Retinal pigment epithelial cell (primary cell): ENCODE measurements at regions not wholly inside any gene's neighbourhood (a gene's known extent, or its start where the extent isn't known, plus 50 kb on each side); places are given as distances from the start of the nearest gene placed in this dataset.
A peak's percentile ranks its signal among the peaks of the same experiment; 100 is the strongest.

Experiments
- DNase-seq: peaks from one replicate; pipeline ENCODE4 v3.0.0-alpha.2; 2010; ENCODE audit warnings: low read depth
- H3K4me3 ChIP-seq: 2 replicates; pipeline ENCODE4 v1.5.1; 2011; ENCODE audit warnings: mild to moderate bottlenecking, low read length, control low read depth, moderate library complexity
- TF ChIP-seq, protein P1 (sequence below): conservative IDR thresholded peaks from 2 replicates; pipeline ENCODE4 v1.5.1; 2011; ENCODE audit warnings: low read depth, low read length, control low read depth, inconsistent platforms

DNA sequence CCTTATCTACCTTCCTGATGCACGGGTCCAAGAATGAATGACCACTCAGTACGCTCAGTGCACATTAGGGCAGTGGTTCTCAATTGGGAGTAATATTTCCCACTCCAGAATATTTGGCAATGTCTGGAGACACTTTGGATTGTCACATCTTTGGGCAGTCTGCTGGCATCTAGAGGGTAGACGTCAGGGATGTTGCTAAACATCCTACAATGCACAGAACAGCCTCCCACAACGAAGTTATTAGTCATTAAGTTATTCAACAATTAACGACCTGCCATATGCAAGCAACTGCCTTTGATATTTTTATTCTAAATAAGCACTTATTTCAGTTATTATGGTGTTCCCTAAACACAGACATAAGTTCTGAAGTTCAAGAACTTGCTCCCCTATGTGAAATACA is 669.3 kb downstream of the TOX3 start:
- no peak for DNase-seq
- TF ChIP-seq, protein P1, sequence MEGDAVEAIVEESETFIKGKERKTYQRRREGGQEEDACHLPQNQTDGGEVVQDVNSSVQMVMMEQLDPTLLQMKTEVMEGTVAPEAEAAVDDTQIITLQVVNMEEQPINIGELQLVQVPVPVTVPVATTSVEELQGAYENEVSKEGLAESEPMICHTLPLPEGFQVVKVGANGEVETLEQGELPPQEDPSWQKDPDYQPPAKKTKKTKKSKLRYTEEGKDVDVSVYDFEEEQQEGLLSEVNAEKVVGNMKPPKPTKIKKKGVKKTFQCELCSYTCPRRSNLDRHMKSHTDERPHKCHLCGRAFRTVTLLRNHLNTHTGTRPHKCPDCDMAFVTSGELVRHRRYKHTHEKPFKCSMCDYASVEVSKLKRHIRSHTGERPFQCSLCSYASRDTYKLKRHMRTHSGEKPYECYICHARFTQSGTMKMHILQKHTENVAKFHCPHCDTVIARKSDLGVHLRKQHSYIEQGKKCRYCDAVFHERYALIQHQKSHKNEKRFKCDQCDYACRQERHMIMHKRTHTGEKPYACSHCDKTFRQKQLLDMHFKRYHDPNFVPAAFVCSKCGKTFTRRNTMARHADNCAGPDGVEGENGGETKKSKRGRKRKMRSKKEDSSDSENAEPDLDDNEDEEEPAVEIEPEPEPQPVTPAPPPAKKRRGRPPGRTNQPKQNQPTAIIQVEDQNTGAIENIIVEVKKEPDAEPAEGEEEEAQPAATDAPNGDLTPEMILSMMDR: no peak
- no peak overlapping the region for H3K4me3 ChIP-seq

DNA sequence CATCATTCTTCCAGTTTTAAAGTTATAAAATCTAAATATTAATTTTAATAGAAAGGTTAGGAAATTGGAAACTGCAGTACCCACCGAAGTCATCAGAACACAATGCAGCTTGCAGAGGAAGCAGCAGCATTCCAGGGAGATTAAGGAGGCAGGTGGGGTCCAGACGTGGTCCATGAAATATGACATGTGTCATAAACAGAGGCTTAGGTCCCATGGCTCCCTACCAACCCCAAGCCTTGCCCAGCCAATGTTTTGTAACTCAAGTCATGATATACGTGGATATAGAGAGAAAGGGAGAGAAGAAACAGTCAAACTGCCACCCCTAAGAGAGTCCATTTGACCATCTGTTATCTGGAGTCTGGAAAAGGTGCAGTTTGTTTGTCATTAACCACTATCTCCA is 670.0 kb downstream of the TOX3 start:
- TF ChIP-seq, protein P1: no peak
- peak; percentile 46 for DNase-seq
- no peak overlapping the region for H3K4me3 ChIP-seq

DNA sequence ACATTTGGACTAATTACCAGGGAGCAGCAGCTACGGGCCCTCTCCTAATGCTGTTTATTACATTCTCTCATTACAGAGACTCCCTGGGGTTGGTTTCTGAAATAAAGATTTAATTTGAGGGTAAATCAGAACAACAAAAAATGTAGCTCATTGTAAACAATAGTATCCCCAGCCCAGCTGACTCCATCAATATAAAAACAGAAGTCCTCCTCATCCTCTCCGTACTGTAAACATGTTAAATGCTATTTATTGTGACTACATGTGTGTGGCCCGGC is 670.4 kb downstream of the TOX3 start:
- no peak for DNase-seq
- no peak overlapping the region for H3K4me3 ChIP-seq
- TF ChIP-seq, protein P1: no peak

DNA sequence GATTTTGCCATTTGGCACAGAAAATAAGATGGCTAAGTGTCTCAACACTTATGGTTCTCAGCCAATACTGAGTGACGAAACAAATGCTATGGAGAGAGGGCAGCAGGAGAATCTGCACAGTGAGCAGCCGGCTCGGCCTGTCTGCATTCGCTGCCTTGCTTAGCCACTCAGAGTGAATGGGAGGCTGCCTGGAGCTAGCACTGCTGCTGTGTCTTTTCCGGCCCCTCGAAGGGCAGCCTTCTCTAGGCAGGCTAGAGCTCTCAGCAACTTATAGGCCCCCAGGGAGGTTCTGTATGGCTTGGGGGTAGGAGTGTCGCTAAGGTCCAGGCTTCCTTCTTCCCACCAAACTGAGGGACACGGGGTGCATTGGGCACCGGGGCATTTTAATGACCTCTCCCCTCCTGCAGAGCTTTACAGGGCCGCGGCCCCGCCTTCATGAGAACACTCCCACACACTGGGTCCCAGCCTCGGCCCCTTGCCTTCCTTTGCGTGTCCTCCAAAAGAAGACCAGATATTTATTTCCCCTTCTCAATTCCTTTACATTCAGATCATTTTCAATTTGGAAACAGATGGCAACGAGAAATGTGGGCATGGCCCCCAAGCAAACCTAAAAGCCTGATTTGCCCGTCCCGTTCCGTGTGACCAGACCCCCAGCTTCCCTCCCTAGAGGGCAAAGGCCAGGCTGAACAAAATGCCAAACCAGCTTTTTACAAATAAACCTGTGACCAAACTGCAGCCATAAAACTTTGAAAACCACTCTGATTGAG is 670.9 kb downstream of the TOX3 start:
- TF ChIP-seq, protein P1: no peak
- no peak overlapping the region for H3K4me3 ChIP-seq
- no peak for DNase-seq

DNA sequence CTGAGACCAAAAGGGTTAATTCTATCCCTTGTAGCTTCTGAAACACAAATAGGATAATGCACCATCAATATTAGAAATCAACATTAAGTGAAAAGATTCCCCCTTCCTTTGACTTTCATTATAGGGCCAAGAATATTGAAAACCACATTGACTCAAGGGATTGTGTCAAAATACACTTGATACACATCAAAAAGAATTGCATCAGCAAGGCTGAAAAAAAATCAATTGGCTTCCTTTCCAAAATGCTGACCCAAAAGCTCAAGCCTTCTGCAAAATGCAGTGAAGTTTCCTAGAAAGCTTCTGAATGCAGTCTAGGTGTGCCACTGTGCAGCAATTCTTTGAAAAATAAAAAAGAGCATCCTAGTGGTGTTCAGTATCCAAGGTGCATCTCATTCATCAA is 674.4 kb downstream of the TOX3 start:
- TF ChIP-seq, protein P1: no peak
- no peak overlapping the region for H3K4me3 ChIP-seq
- no peak for DNase-seq

DNA sequence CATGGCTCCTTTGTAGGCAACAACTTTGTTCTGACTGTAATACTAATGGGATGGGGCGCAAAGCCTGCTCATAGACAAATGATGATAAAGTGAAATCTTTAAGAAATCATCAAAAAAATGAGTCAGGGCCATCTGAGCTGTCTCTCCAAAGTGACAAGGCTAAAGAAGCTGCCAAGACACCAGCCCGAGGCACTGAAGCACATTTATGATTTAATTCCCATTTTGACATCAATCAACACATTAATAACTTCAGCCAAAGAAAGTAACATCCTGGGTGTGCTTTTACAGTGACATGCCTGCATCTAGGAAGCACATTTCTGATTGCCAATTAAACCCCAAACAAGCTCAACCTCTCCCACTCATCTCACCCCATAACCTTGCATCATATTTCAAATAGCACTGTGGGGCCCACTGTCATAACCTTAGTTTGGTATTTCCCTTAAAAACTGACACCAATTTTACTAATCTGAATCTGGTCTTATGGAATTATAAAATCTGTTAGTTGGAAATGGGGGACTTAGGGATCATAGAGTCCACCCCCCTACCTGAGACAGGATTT is 676.6 kb downstream of the TOX3 start:
- TF ChIP-seq, protein P1: no peak
- DNase-seq: no peak
- no peak overlapping the region for H3K4me3 ChIP-seq

DNA sequence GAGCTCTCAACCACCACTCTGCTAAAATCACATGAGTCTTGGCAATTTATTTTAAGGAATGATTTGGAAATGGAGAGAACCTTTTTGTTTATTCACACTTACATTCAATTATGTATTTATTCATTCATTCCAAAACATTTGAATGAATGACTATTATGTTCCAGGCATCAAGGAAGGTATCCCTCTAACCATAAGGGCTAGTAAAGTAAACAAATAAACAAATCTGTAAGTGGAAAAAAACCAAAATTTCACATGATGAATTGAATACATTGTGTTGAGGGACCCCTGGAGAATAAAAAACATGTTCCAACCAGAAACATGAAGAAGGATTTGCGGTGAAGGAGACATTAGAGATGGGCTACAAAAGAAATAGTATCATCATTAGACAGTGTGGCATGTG is 677.8 kb downstream of the TOX3 start:
- TF ChIP-seq, protein P1: no peak
- no peak for DNase-seq
- H3K4me3 ChIP-seq: no peak overlapping the region
